Transverse colon (tissue), 4 donors: ENCODE measurements at regions not wholly inside any gene's neighbourhood (a gene's known extent, or its start where the extent isn't known, plus 50 kb on each side); places are given as distances from the start of the nearest gene placed in this dataset.

Source experiments
- DNase-seq: peaks from one replicate; pipeline ENCODE4 v3.0.0-alpha.2; 2019
- H3K27ac ChIP-seq, 4 donors: fragments of 200-600 bp; sonication (generic); 2 replicates each; pipeline ENCODE4 v1.5.1; 2016 to 2018; ENCODE audit warnings: inconsistent platforms in 4 of 4
- H3K27me3 ChIP-seq: fragments of 200-600 bp; sonication (generic); 2 replicates; pipeline ENCODE4 v1.5.1; 2017; ENCODE audit warnings: inconsistent platforms
- H3K36me3 ChIP-seq, 4 donors: fragments of 200-600 bp; sonication (generic); 2 replicates each; pipeline ENCODE4 v1.5.1; 2017 to 2019; ENCODE audit warnings: inconsistent platforms in 4 of 4
- H3K4me1 ChIP-seq, 4 donors: fragments of 200-600 bp; sonication (generic); 2 replicates each; pipeline ENCODE4 v1.5.1; 2017 to 2020; ENCODE audit warnings: inconsistent platforms in 4 of 4
- H3K4me3 ChIP-seq, 4 donors: fragments of 200-600 bp; sonication (generic); 1 replicate in 1 of 4; 2 replicates in 3 of 4; pipeline versions ENCODE4 v1.5.1 to v1.6.1; 2017 to 2019; ENCODE audit warnings: inconsistent platforms in 4 of 4
- H3K9me3 ChIP-seq, 2 donors: fragments of 200-600 bp; sonication (generic); 2 replicates each; pipeline ENCODE4 v1.5.1; 2017 to 2019; ENCODE audit warnings: inconsistent platforms in 2 of 2
- CTCF ChIP-seq, 5 experiments: fragments of 200-600 bp in 3 of 5; fragments of 450-650 bp in 2 of 5; sonication (generic) in 3 of 5; IDR thresholded peaks; 1 replicate in 2 of 5; 2 replicates in 3 of 5; pipeline ENCODE4 v1.5.1; 2016 to 2017; ENCODE audit warnings: antibody characterized with exemption in 5 of 5, inconsistent platforms in 3 of 5, mild to moderate bottlenecking in 2 of 5, moderate library complexity in 1 of 5
- EP300 ChIP-seq: sonication (generic); formaldehyde crosslinking; IDR thresholded peaks from one replicate; pipeline ENCODE4 v1.6.1; 2017; ENCODE audit warnings: antibody characterized with exemption, low read depth
- POLR2A ChIP-seq: fragments of 450-650 bp; IDR thresholded peaks from one replicate; pipeline ENCODE4 v1.6.1; 2016; ENCODE audit warnings: antibody characterized with exemption, mild to moderate bottlenecking, moderate library complexity
- POLR2AphosphoS5 ChIP-seq, 3 donors: sonication (generic); formaldehyde crosslinking; IDR thresholded peaks; one replicate each; pipeline ENCODE4 v1.6.1; 2016; ENCODE audit warnings: antibody characterized with exemption in 3 of 3
- WGBS, 2 donors: methylation state at CpG; one replicate each; pipeline ENCODE4 v1.1.5; 2018; ENCODE audit warnings: low coverage in 1 of 2; 5-methylcytosine and 5-hydroxymethylcytosine counted together
- in situ Hi-C, 4 donors: fragments of 200-750 bp; cut with MboI; loops; one replicate each; pipeline versions ENCODE4 v1.15.0 to v1.15.1; 2017; ENCODE audit warnings: low sequenced_read_pairs in 3 of 4, low pct_ligation_motif_present in 1 of 4, low pct_unique_long_range_greater_than_20kb in 1 of 4
- intact Hi-C: fragments of 100-400 bp; cut with DNase I; formaldehyde crosslinking; loops from one replicate; pipeline ENCODE4 v1.15.1; 2023; ENCODE audit warnings: low total_unique reads

- no peak overlapping the region for H3K27ac ChIP-seq
- H3K4me3 ChIP-seq = no peak overlapping the region
- in situ Hi-C loops = no loop called here
- no peaks in the 10 kb centered on the region for H3K9me3 ChIP-seq
- intact Hi-C loops = no loop called here
- no peak for TF ChIP-seq POLR2A
- TF ChIP-seq EP300 = no peak
- no peak for TF ChIP-seq POLR2AphosphoS5 (IDR thresholded peaks at IDR 0.05)
- no peak for TF ChIP-seq CTCF (IDR thresholded peaks at IDR 0.05)
- no peaks in the 10 kb centered on the region for H3K36me3 ChIP-seq
- H3K4me1 ChIP-seq = no peaks in the 10 kb centered on the region
- 67% methylated on average over 1 to 5 of the region's 5 CpGs for WGBS, 2 donors
- no peak for DNase-seq
- H3K27me3 ChIP-seq = no peaks in the 10 kb centered on the region
These were observed 914.4 kb upstream of the ACO1 start for GRCh38 chr9:31470051-31470450.

- in situ Hi-C loops = no loop called here
- Histone ChIP-seq H3K27ac (no peak overlapping the region), H3K36me3 (no peaks in the 10 kb centered on the region), H3K4me3 (no peak overlapping the region), H3K9me3 (no peaks in the 10 kb centered on the region), H3K4me1 (no peaks in the 10 kb centered on the region), H3K27me3 (no peaks in the 10 kb centered on the region)
- WGBS, 2 donors = 83 to 86% methylated on average over 1 to 7 of the region's 7 CpGs
- intact Hi-C loops = no loop called here
- DNase-seq = no peak
- TF ChIP-seq POLR2A = no peak
- no peak for TF ChIP-seq EP300
- TF ChIP-seq CTCF (IDR thresholded peaks at IDR 0.05) = no peak
- TF ChIP-seq POLR2AphosphoS5 (IDR thresholded peaks at IDR 0.05) = no peak
These were observed 913.4 kb upstream of the ACO1 start for GRCh38 chr9:31471010-31471409.

GRCh38 chr9:31486630-31487029, 897.8 kb upstream of the ACO1 start:
- Histone ChIP-seq H3K4me3 (no peak overlapping the region), H3K36me3 (no peaks in the 10 kb centered on the region), H3K27me3 (no peaks in the 10 kb centered on the region), H3K9me3 (no peaks in the 10 kb centered on the region), H3K4me1 (no peaks in the 10 kb centered on the region), H3K27ac (no peak overlapping the region)
- in situ Hi-C loops (no loop called here), intact Hi-C loops (no loop called here)
- TF ChIP-seq EP300 (no peak), POLR2AphosphoS5 (IDR thresholded peaks at IDR 0.05) (no peak), CTCF (IDR thresholded peaks at IDR 0.05) (no peak), POLR2A (no peak)
- no peak for DNase-seq

- H3K27ac ChIP-seq = no peak overlapping the region
- H3K4me3 ChIP-seq = no peak overlapping the region
- intact Hi-C loops = no loop called here
- H3K27me3 ChIP-seq = no peaks in the 10 kb centered on the region
- H3K9me3 ChIP-seq = no peaks in the 10 kb centered on the region
- in situ Hi-C loops = no loop called here
- WGBS, 2 donors = 64 to 74% methylated on average over 4 of the region's 4 CpGs
- DNase-seq = no peak
- no peaks in the 10 kb centered on the region for H3K4me1 ChIP-seq
- H3K36me3 ChIP-seq = no peaks in the 10 kb centered on the region
- TF ChIP-seq POLR2A = no peak
- no peak for TF ChIP-seq CTCF (IDR thresholded peaks at IDR 0.05)
- TF ChIP-seq POLR2AphosphoS5 (IDR thresholded peaks at IDR 0.05) = no peak
- no peak for TF ChIP-seq EP300
These were observed 893.8 kb upstream of the ACO1 start for GRCh38 chr9:31490551-31491106.
